ENCODE measurements at regions not wholly inside any gene's neighbourhood (a gene's known extent, or its start where the extent isn't known, plus 50 kb on each side); places are given as distances from the start of the nearest gene placed in this dataset.

GRCh38 chr17:72587156-72587555, 466.3 kb downstream of the SOX9 start:
- DNase-seq (ENCODE audit: extremely low read depth, insufficient read length), result no peak
- no peak for TF ChIP-seq CTCF (IDR thresholded peaks at IDR 0.05; ENCODE audit: insufficient read depth, low read length, poor library complexity, severe bottlenecking)
- H3K36me3 ChIP-seq (ENCODE audit: control insufficient read depth, insufficient read depth, low read length), result no peaks in the 10 kb centered on the region
- H3K4me3 ChIP-seq (replicated peaks; ENCODE audit: low read depth, low read length), result no peak overlapping the region
- peaks cover 5% of the 10 kb centered on the region for H3K27me3 ChIP-seq (replicated peaks; ENCODE audit: control insufficient read depth, insufficient read depth, low read length)

GRCh38 chr17:72587773-72588511, 467.1 kb downstream of the SOX9 start:
- Histone ChIP-seq H3K27me3 (replicated peaks; ENCODE audit: control insufficient read depth, insufficient read depth, low read length) (peaks cover 5% of the 10 kb centered on the region), H3K36me3 (ENCODE audit: control insufficient read depth, insufficient read depth, low read length) (no peaks in the 10 kb centered on the region), H3K4me3 (replicated peaks; ENCODE audit: low read depth, low read length) (no peak overlapping the region)
- no peak for TF ChIP-seq CTCF (IDR thresholded peaks at IDR 0.05; ENCODE audit: insufficient read depth, low read length, poor library complexity, severe bottlenecking)
- no peak for DNase-seq (ENCODE audit: extremely low read depth, insufficient read length)

- DNase-seq (ENCODE audit: extremely low read depth, insufficient read length), result no peak
- H3K36me3 ChIP-seq (ENCODE audit: control insufficient read depth, insufficient read depth, low read length), result no peaks in the 10 kb centered on the region
- H3K27me3 ChIP-seq (replicated peaks; ENCODE audit: control insufficient read depth, insufficient read depth, low read length), result peaks cover 5% of the 10 kb centered on the region
- no peak for TF ChIP-seq CTCF (IDR thresholded peaks at IDR 0.05; ENCODE audit: insufficient read depth, low read length, poor library complexity, severe bottlenecking)
- no peak overlapping the region for H3K4me3 ChIP-seq (replicated peaks; ENCODE audit: low read depth, low read length)
These were observed 467.7 kb downstream of the SOX9 start for GRCh38 chr17:72588561-72588960.

GRCh38 chr17:72588961-72589360, 468.1 kb downstream of the SOX9 start:
- no peak for TF ChIP-seq CTCF (IDR thresholded peaks at IDR 0.05; ENCODE audit: insufficient read depth, low read length, poor library complexity, severe bottlenecking)
- DNase-seq (ENCODE audit: extremely low read depth, insufficient read length), result no peak

GRCh38 chr17:72590382-72590781, 469.6 kb downstream of the SOX9 start:
- Histone ChIP-seq H3K27me3 (replicated peaks; ENCODE audit: control insufficient read depth, insufficient read depth, low read length) (peaks cover 5% of the 10 kb centered on the region), H3K4me3 (replicated peaks; ENCODE audit: low read depth, low read length) (no peak overlapping the region), H3K36me3 (ENCODE audit: control insufficient read depth, insufficient read depth, low read length) (no peaks in the 10 kb centered on the region)
- no peak for TF ChIP-seq CTCF (IDR thresholded peaks at IDR 0.05; ENCODE audit: insufficient read depth, low read length, poor library complexity, severe bottlenecking)
- no peak for DNase-seq (ENCODE audit: extremely low read depth, insufficient read length)

More at GRCh38 chr17:72588961-72589360, 468.1 kb downstream of the SOX9 start:
- Histone ChIP-seq H3K4me3 (replicated peaks; ENCODE audit: low read depth, low read length) (no peak overlapping the region), H3K27me3 (replicated peaks; ENCODE audit: control insufficient read depth, insufficient read depth, low read length) (peaks cover 5% of the 10 kb centered on the region), H3K36me3 (ENCODE audit: control insufficient read depth, insufficient read depth, low read length) (no peaks in the 10 kb centered on the region)

All from GM06990 (cell line).